K562 (cell line): ENCODE measurements at regions not wholly inside any gene's neighbourhood (a gene's known extent, or its start where the extent isn't known, plus 50 kb on each side); places are given as distances from the start of the nearest gene placed in this dataset.

ENCODE experiments used
- ATAC-seq: fragments of 200-7000 bp; cut with Tn5 transposase; 3 replicates; pipeline ENCODE4 v1.9.1; 2020; ENCODE audit warnings: moderate library complexity
- BruUV-seq: library from RNA; stranded (reverse); fragments of 400-500 nt; replicated peaks from 2 replicates; lab custom pipeline; 2021; lab: Mats Ljungman, UMichigan
- CTCF ChIA-PET: fragments of 300-600 bp; formaldehyde crosslinking; extraction: SDS; loops from one replicate; lab custom pipeline; 2021; ENCODE audit warnings: low intra/inter-chr PET ratio; lab: Yijun Ruan, JAX
- POLR2A ChIA-PET: fragments of 300-600, 350-650 bp; sonication (Branson Sonifier 250); formaldehyde crosslinking; extraction: SDS; loops from one replicate; lab custom pipeline; 2021; ENCODE audit warnings: antibody characterized with exemption, inconsistent platforms; lab: Yijun Ruan, JAX
- DNase-seq, 4 experiments: peaks; one replicate each; pipeline versions ENCODE4 v3.0.0 to v3.0.0-alpha.2; 2011 to 2018; ENCODE audit warnings: low spot score in 3 of 4, mixed read lengths in 3 of 4; ENCODE audit errors: extremely low read depth in 1 of 4
- FAIRE-seq: peaks from 2 replicates; lab custom pipeline; 2011; peaks lifted over from hg19 to GRCh38; lab: Jason Lieb, UNC
- H2AFZ ChIP-seq: 2 replicates; pipeline ENCODE4 v1.6.0; 2011; ENCODE audit warnings: low read depth, low read length, control low read depth, inconsistent platforms
- H3K27ac ChIP-seq: fragments of 200-600 bp; 3 replicates; pipeline ENCODE4 v1.8.0; 2011; ENCODE audit warnings: low read depth, mild to moderate bottlenecking, control low read depth, inconsistent platforms, low read length, moderate library complexity, mixed read lengths; ENCODE audit errors: extremely low read depth
- H3K27me3 ChIP-seq, 2 experiments: fragments of 300-600 bp in 1 of 2; 2 replicates in 1 of 2; 3 replicates in 1 of 2; pipeline versions ENCODE4 v1.6.0 to v1.8.0; 2011; ENCODE audit warnings: inconsistent platforms in 2 of 2, low read length in 2 of 2, mild to moderate bottlenecking in 1 of 2, mixed read lengths in 1 of 2, moderate library complexity in 1 of 2; ENCODE audit not compliant: control insufficient read depth in 2 of 2, insufficient read depth in 2 of 2
- H3K36me3 ChIP-seq: fragments of 300-600 bp; 3 replicates; pipeline ENCODE4 v1.8.0; 2011; ENCODE audit warnings: mild to moderate bottlenecking, low read length, inconsistent platforms; ENCODE audit not compliant: control insufficient read depth, insufficient read depth
- H3K4me1 ChIP-seq, 2 experiments: fragments of 200-600 bp in 1 of 2; replicated peaks in 1 of 2; 2 replicates in 1 of 2; 3 replicates in 1 of 2; pipeline versions ENCODE4 v1.5.1 to v1.8.0; 2011; ENCODE audit warnings: inconsistent platforms in 2 of 2, low read length in 2 of 2, mild to moderate bottlenecking in 1 of 2, mixed read lengths in 1 of 2, moderate library complexity in 1 of 2; ENCODE audit not compliant: control insufficient read depth in 2 of 2, insufficient read depth in 2 of 2
- H3K4me2 ChIP-seq: 2 replicates; pipeline ENCODE4 v1.6.1; 2011; ENCODE audit warnings: low read length, control low read depth, inconsistent platforms, mixed read lengths; ENCODE audit not compliant: insufficient read depth
- H3K4me3 ChIP-seq: fragments of 200-600 bp; sonication (generic), shearing (Covaris generic); 2 replicates; pipeline ENCODE4 v1.5.1; 2016; ENCODE audit warnings: control low read depth, inconsistent platforms
- H3K79me2 ChIP-seq: fragments of 200-600 bp; 3 replicates; pipeline ENCODE4 v1.8.0; 2011; ENCODE audit warnings: low read length, inconsistent platforms; ENCODE audit not compliant: control insufficient read depth, insufficient read depth
- H3K9ac ChIP-seq, 2 experiments: 2 replicates each; pipeline versions ENCODE4 v1.6.0 to v1.6.1; 2011; ENCODE audit warnings: low read depth in 2 of 2, low read length in 2 of 2, control low read depth in 1 of 2, inconsistent platforms in 1 of 2, mild to moderate bottlenecking in 1 of 2, mixed read lengths in 1 of 2; ENCODE audit not compliant: insufficient read depth in 1 of 2
- H3K9me1 ChIP-seq: one replicate; pipeline ENCODE4 v1.6.0; 2011; ENCODE audit warnings: inconsistent platforms, mild to moderate bottlenecking, low read length, moderate library complexity; ENCODE audit not compliant: control insufficient read depth, insufficient read depth
- H3K9me3 ChIP-seq: replicated peaks from 2 replicates; pipeline ENCODE4 v1.5.1; 2011; ENCODE audit warnings: low read depth, low read length, inconsistent platforms; ENCODE audit not compliant: control insufficient read depth, insufficient read depth
- H4K20me1 ChIP-seq: replicated peaks from 2 replicates; pipeline ENCODE4 v1.6.1; 2011; ENCODE audit warnings: low read length, inconsistent platforms, mixed read lengths; ENCODE audit not compliant: control insufficient read depth, insufficient read depth
- CREB1 ChIP-seq, 2 experiments: sonication (generic) in 1 of 2; formaldehyde crosslinking in 1 of 2; IDR thresholded peaks; 2 replicates each; pipeline versions ENCODE4 v1.6.1 to v1.8.0; 2012 to 2022; ENCODE audit warnings: inconsistent platforms in 1 of 2, mild to moderate bottlenecking in 1 of 2, missing genetic modification reagents in 1 of 2, moderate library complexity in 1 of 2
- E4F1 ChIP-seq: fragments of 250-450 bp; sonication (Bioruptor Pico); IDR thresholded peaks from 2 replicates; pipeline ENCODE4 v1.5.0; 2021; ENCODE audit warnings: mild to moderate bottlenecking, borderline replicate concordance
- KDM1A ChIP-seq, 2 experiments: fragments of 450-650 bp; IDR thresholded peaks; 2 replicates each; pipeline ENCODE4 v1.6.1; 2016; ENCODE audit warnings: mild to moderate bottlenecking in 2 of 2
- WHSC1 ChIP-seq: IDR thresholded peaks from one replicate; pipeline ENCODE4 v1.6.1; 2012; ENCODE audit warnings: low read length, control low read depth, inconsistent platforms
- ZNF217 ChIP-seq: sonication (generic); formaldehyde crosslinking; IDR thresholded peaks from 2 replicates; pipeline ENCODE4 v1.8.0; 2022; ENCODE audit warnings: mild to moderate bottlenecking, missing genetic modification reagents
- WGBS: fragments of 100-300 bp; shearing (Covaris generic); methylation state at CpG from one replicate; pipeline ENCODE4 v1.1.6; 2016; ENCODE audit warnings: low coverage, mixed read lengths; ENCODE audit not compliant: insufficient coverage; ENCODE audit errors: missing lambda C conversion rate; 5-methylcytosine and 5-hydroxymethylcytosine counted together
- in situ Hi-C: fragments of 300-500 bp; cut with MboI; formaldehyde crosslinking; loops from 4 replicates; pipeline ENCODE4 v1.15.0; 2018; ENCODE audit warnings: inconsistent platforms, mixed read lengths
- intact Hi-C: fragments of 100-400 bp; cut with micrococcal nuclease; formaldehyde crosslinking; loops from 2 replicates; pipeline ENCODE4 v1.14.2; 2022

GRCh38 chr1:209323743-209324142, 259.8 kb upstream of the CAMK1G start:
- Histone ChIP-seq H4K20me1 (no peaks in the 10 kb centered on the region), H3K36me3 (no peaks in the 10 kb centered on the region), H3K27me3 (peaks cover 0 to 5% of the 10 kb centered on the region in 2 experiments; a peak in 1 of 5 replicates), H3K9me1 (no peaks in the 10 kb centered on the region), H3K9ac (no peak overlapping the region), H3K4me1 (no peaks in the 10 kb centered on the region), H2AFZ (no peak overlapping the region), H3K9me3 (no peaks in the 10 kb centered on the region), H3K4me2 (no peak overlapping the region), H3K4me3 (no peak overlapping the region), H3K27ac (no peak overlapping the region), H3K79me2 (no peaks in the 10 kb centered on the region)
- ChIA-PET CTCF (no interaction called here), POLR2A (no interaction called here)
- FAIRE-seq, result no peak
- no peak for ATAC-seq
- in situ Hi-C loops (no loop called here), intact Hi-C loops (no loop called here)
- WGBS, result 4% methylated on average over 1 of the region's 1 CpG
- no TSS peak for BruUV-seq
- TF ChIP-seq CREB1 (IDR thresholded peaks at IDR 0.05) (no peak), CREB1 (CRISPR knock-in tag; IDR thresholded peaks at IDR 0.05) (no peak), KDM1A (IDR thresholded peaks at IDR 0.05) (no peak), E4F1 (CRISPR knock-in tag) (no peak), WHSC1 (no peak), ZNF217 (no peak)
- DNase-seq, result no peak
